A673 (cell line): ENCODE measurements at regions not wholly inside any gene's neighbourhood (a gene's known extent, or its start where the extent isn't known, plus 50 kb on each side); places are given as distances from the start of the nearest gene placed in this dataset.
"Not testable (repeated sequence)": the region's sequence is repeated elsewhere in the genome, so short reads cannot be mapped to it uniquely, and the experiment has no call there.

Source experiments
- BruUV-seq: library from RNA; stranded (reverse); fragments of 400-500 nt; replicated peaks from 2 replicates; lab custom pipeline; 2021; lab: Mats Ljungman, UMichigan
- CTCF ChIA-PET: fragments of 300-600 bp; sonication (Branson Sonifier 250); formaldehyde crosslinking; loops from one replicate; lab custom pipeline; 2022; ENCODE audit warnings: antibody characterized with exemption; lab: Charles Lee
- POLR2A ChIA-PET: fragments of 300-600 bp; sonication (Branson Sonifier 250); formaldehyde crosslinking; loops from one replicate; lab custom pipeline; 2022; ENCODE audit warnings: antibody characterized with exemption; ENCODE audit not compliant: low non-redundant PET; lab: Charles Lee
- DNase-seq: peaks from one replicate; pipeline ENCODE4 v3.0.0-alpha.2; 2015; ENCODE audit warnings: low spot score
- H3K27ac ChIP-seq: fragments of 200-600 bp; sonication (generic); 2 replicates; pipeline ENCODE4 v1.5.1; 2016; ENCODE audit warnings: mixed run types, low read depth, mild to moderate bottlenecking, mixed read lengths, antibody characterized with exemption, low read length; ENCODE audit not compliant: poor library complexity, severe bottlenecking
- H3K27me3 ChIP-seq: fragments of 200-600 bp; sonication (generic); replicated peaks from 2 replicates; pipeline ENCODE4 v1.6.1; 2017; ENCODE audit warnings: mixed run types, low read depth, mild to moderate bottlenecking, mixed read lengths, antibody characterized with exemption, low read length; ENCODE audit not compliant: insufficient read depth, poor library complexity
- H3K36me3 ChIP-seq: fragments of 200-600 bp; sonication (generic); 2 replicates; pipeline ENCODE4 v1.6.1; 2016; ENCODE audit warnings: mixed run types, mild to moderate bottlenecking, mixed read lengths, antibody characterized with exemption, low read length; ENCODE audit not compliant: insufficient read depth, poor library complexity, severe bottlenecking
- H3K4me1 ChIP-seq: fragments of 200-600 bp; sonication (generic); 2 replicates; pipeline ENCODE4 v1.6.1; 2017; ENCODE audit warnings: mixed run types, mild to moderate bottlenecking, mixed read lengths, antibody characterized with exemption, low read length; ENCODE audit not compliant: insufficient read depth, poor library complexity, severe bottlenecking
- H3K4me3 ChIP-seq: fragments of 200-600 bp; sonication (generic); 2 replicates; pipeline ENCODE4 v1.5.1; 2016; ENCODE audit warnings: low read depth, mixed run types, mild to moderate bottlenecking, mixed read lengths, low read length; ENCODE audit not compliant: poor library complexity, severe bottlenecking
- H3K9me3 ChIP-seq: fragments of 200-600 bp; sonication (generic); 2 replicates; pipeline ENCODE4 v1.6.1; 2016; ENCODE audit warnings: mixed run types, low read depth, mild to moderate bottlenecking, mixed read lengths, antibody characterized with exemption, low read length; ENCODE audit not compliant: poor library complexity, severe bottlenecking
- intact Hi-C: fragments of 100-400 bp; cut with micrococcal nuclease; formaldehyde crosslinking; loops from one replicate; pipeline ENCODE4 v1.10.0; 2022; ENCODE audit not compliant: unreplicated experiment

GRCh38 chrX:3914813-3915212 is 201.4 kb upstream of the PRKX start:
- intact Hi-C loops, DNase-seq, H3K27ac ChIP-seq, H3K4me3 ChIP-seq, H3K9me3 ChIP-seq, BruUV-seq, H3K27me3 ChIP-seq, POLR2A ChIA-PET, H3K4me1 ChIP-seq, H3K36me3 ChIP-seq, CTCF ChIA-PET: not testable (repeated sequence)

- H3K4me1 ChIP-seq, POLR2A ChIA-PET, BruUV-seq, H3K27ac ChIP-seq, H3K36me3 ChIP-seq, CTCF ChIA-PET, H3K27me3 ChIP-seq, H3K4me3 ChIP-seq, intact Hi-C loops, DNase-seq, H3K9me3 ChIP-seq: not testable (repeated sequence)
Observed at GRCh38 chrX:3914059-3914458, 200.6 kb upstream of the PRKX start.

GRCh38 chrX:3911012-3911411 is 197.6 kb upstream of the PRKX start:
- intact Hi-C loops, H3K36me3 ChIP-seq, H3K9me3 ChIP-seq, H3K27me3 ChIP-seq, H3K4me3 ChIP-seq, BruUV-seq, POLR2A ChIA-PET, H3K4me1 ChIP-seq, H3K27ac ChIP-seq, DNase-seq, CTCF ChIA-PET: not testable (repeated sequence)

GRCh38 chrX:3910611-3911010 is 197.2 kb upstream of the PRKX start:
- H3K27me3 ChIP-seq, H3K9me3 ChIP-seq, intact Hi-C loops, H3K4me3 ChIP-seq, H3K4me1 ChIP-seq, BruUV-seq, H3K27ac ChIP-seq, DNase-seq, POLR2A ChIA-PET, H3K36me3 ChIP-seq, CTCF ChIA-PET: not testable (repeated sequence)

- POLR2A ChIA-PET, intact Hi-C loops, H3K9me3 ChIP-seq, H3K27me3 ChIP-seq, H3K36me3 ChIP-seq, CTCF ChIA-PET, BruUV-seq, H3K27ac ChIP-seq, H3K4me1 ChIP-seq, DNase-seq, H3K4me3 ChIP-seq: not testable (repeated sequence)
Observed at GRCh38 chrX:3905522-3906258, 192.2 kb upstream of the PRKX start.

- CTCF ChIA-PET, POLR2A ChIA-PET, DNase-seq, H3K9me3 ChIP-seq, intact Hi-C loops, BruUV-seq, H3K4me3 ChIP-seq, H3K27ac ChIP-seq, H3K36me3 ChIP-seq, H3K4me1 ChIP-seq, H3K27me3 ChIP-seq: not testable (repeated sequence)
Observed at GRCh38 chrX:3902222-3902621, 188.8 kb upstream of the PRKX start.

GRCh38 chrX:3896755-3897154 is 183.3 kb upstream of the PRKX start:
- H3K27ac ChIP-seq, POLR2A ChIA-PET, intact Hi-C loops, H3K4me3 ChIP-seq, H3K36me3 ChIP-seq, DNase-seq, CTCF ChIA-PET, H3K9me3 ChIP-seq, H3K27me3 ChIP-seq, H3K4me1 ChIP-seq, BruUV-seq: not testable (repeated sequence)

- CTCF ChIA-PET, POLR2A ChIA-PET, H3K36me3 ChIP-seq, H3K27ac ChIP-seq, H3K4me3 ChIP-seq, H3K4me1 ChIP-seq, intact Hi-C loops, H3K27me3 ChIP-seq, DNase-seq, BruUV-seq, H3K9me3 ChIP-seq: not testable (repeated sequence)
Observed at GRCh38 chrX:3882553-3882920, 169.1 kb upstream of the PRKX start.
